ENCODE measurements at regions not wholly inside any gene's neighbourhood (a gene's known extent, or its start where the extent isn't known, plus 50 kb on each side); places are given as distances from the start of the nearest gene placed in this dataset.

- Histone ChIP-seq H3K9me3 (no peaks in the 10 kb centered on the region), H3K36me3 (no peaks in the 10 kb centered on the region), H3K27ac (no peak overlapping the region), H3K4me3 (no peak overlapping the region), H3K27me3 (replicated peaks; ENCODE audit: insufficient read depth) (no peaks in the 10 kb centered on the region), H3K4me1 (ENCODE audit: control insufficient read depth in 1 of 2, low read depth in 2 of 2) (no peaks in the 10 kb centered on the region)
- no peak for TF ChIP-seq CTCF (IDR thresholded peaks at IDR 0.05)
- no peak for DNase-seq (ENCODE audit: low spot score)
- no peak for ATAC-seq (ENCODE audit: insufficient number of reproducible peaks, low FRiP score, low read depth)
These were observed 176.5 kb upstream of the MAP3K1 start for GRCh38 chr5:56638768-56639238.

DNA sequence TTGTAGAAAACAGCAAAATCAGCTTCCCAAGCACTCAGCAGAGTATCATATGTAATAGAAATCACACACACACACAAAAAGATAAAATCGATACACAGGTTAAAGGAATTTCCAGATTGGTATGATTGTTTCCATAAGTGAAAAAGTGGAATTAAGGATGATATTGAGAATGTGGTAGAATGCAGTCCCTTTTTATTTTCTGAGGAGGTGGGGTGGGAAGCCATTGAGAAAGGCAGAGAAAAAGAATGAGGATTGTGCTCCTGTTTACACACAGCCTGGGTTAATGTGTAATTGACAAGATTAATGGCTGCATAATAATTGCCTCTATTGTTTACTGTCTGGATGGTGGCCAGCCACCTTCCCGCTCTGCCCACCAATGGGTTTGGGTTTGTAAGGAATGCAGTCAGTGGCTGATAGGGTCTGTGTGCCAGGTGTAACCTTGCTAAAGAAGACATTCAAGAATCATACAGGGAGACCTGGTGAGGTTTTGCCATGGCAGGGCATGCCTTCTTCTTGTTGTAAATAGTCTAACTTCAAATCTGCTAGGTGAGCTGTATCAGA is 177.2 kb upstream of the MAP3K1 start:
- no peak for TF ChIP-seq CTCF (IDR thresholded peaks at IDR 0.05)
- DNase-seq (ENCODE audit: low spot score) (no peak), ATAC-seq (ENCODE audit: insufficient number of reproducible peaks, low FRiP score, low read depth) (no peak)
- Histone ChIP-seq H3K4me1 (ENCODE audit: control insufficient read depth in 1 of 2, low read depth in 2 of 2) (no peaks in the 10 kb centered on the region), H3K27me3 (replicated peaks; ENCODE audit: insufficient read depth) (no peaks in the 10 kb centered on the region), H3K4me3 (no peak overlapping the region), H3K9me3 (no peaks in the 10 kb centered on the region), H3K36me3 (no peaks in the 10 kb centered on the region), H3K27ac (no peak overlapping the region)

DNA sequence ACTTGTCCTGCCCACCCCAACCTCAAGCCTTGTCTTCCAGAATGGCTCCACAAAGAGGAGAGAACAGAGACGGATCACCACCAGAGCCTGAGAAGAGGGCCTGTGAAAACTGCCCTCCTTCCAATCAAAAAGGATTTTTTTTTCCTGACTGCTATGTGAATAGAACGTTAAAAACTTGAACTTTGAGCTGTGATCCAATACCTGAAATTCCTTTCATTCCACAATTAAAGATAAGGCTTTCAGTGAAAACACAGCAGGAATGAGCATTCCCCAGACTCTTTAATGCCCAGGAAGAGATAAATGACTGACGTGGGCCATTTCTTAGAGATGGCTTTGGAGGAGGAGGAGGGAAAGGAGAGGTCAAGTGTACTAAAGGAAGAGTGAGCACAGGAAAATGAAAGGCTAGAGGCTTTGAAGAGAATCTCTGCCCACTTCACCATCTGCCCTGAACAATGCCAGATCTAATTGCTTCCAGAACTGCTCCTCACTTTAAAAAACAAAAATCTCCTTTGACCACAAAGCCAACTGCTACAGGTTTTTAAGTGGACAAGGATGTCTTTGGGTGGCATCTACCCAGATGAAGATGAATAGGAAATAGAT is 177.9 kb upstream of the MAP3K1 start:
- Histone ChIP-seq H3K27me3 (replicated peaks; ENCODE audit: insufficient read depth) (no peaks in the 10 kb centered on the region), H3K4me1 (ENCODE audit: control insufficient read depth in 1 of 2, low read depth in 2 of 2) (no peaks in the 10 kb centered on the region), H3K36me3 (no peaks in the 10 kb centered on the region), H3K9me3 (no peaks in the 10 kb centered on the region), H3K4me3 (no peak overlapping the region), H3K27ac (no peak overlapping the region)
- no peak for TF ChIP-seq CTCF (IDR thresholded peaks at IDR 0.05)
- ATAC-seq (ENCODE audit: insufficient number of reproducible peaks, low FRiP score, low read depth) (no peak), DNase-seq (ENCODE audit: low spot score) (no peak)

GRCh38 chr5:56633950-56634349 is 181.4 kb upstream of the MAP3K1 start:
- Histone ChIP-seq H3K27ac (no peak overlapping the region), H3K4me1 (ENCODE audit: control insufficient read depth in 1 of 2, low read depth in 2 of 2) (no peaks in the 10 kb centered on the region), H3K27me3 (replicated peaks; ENCODE audit: insufficient read depth) (no peaks in the 10 kb centered on the region), H3K9me3 (no peaks in the 10 kb centered on the region), H3K4me3 (no peak overlapping the region), H3K36me3 (no peaks in the 10 kb centered on the region)
- DNase-seq (ENCODE audit: low spot score) (no peak), ATAC-seq (ENCODE audit: insufficient number of reproducible peaks, low FRiP score, low read depth) (no peak)
- TF ChIP-seq CTCF (IDR thresholded peaks at IDR 0.05) = no peak

DNA sequence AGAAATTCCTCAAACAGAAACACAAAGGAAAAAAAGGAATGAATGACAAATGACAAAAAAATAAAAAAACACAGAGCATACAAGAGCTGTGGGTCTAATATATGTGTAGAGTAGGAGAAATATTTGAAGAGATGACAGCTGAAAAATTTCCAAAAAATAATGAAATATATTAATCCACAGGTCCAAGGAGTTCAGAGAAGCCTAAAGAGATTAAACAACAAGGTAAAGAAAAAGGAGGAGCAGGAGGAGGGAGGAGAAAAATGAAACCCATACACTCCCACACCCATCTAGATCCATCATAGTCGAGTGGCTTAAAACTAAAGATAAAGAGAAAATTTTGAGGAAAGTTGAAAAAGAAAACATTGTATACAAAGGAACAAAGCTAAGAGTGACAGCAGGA is 182.4 kb upstream of the MAP3K1 start:
- Histone ChIP-seq H3K4me3 (no peak overlapping the region), H3K9me3 (no peaks in the 10 kb centered on the region), H3K27ac (no peak overlapping the region), H3K36me3 (no peaks in the 10 kb centered on the region), H3K4me1 (ENCODE audit: control insufficient read depth in 1 of 2, low read depth in 2 of 2) (no peaks in the 10 kb centered on the region), H3K27me3 (replicated peaks; ENCODE audit: insufficient read depth) (no peaks in the 10 kb centered on the region)
- ATAC-seq (ENCODE audit: insufficient number of reproducible peaks, low FRiP score, low read depth) (no peak), DNase-seq (ENCODE audit: low spot score) (no peak)
- no peak for TF ChIP-seq CTCF (IDR thresholded peaks at IDR 0.05)

Measured in thoracic aorta (tissue), 2 donors.